ENCODE measurements at regions not wholly inside any gene's neighbourhood (a gene's known extent, or its start where the extent isn't known, plus 50 kb on each side); places are given as distances from the start of the nearest gene placed in this dataset.

- BruUV-seq (replicated peaks), result no TSS peak
- intact Hi-C loops (cut with micrococcal nuclease), result no loop called here
These were observed 165.1 kb downstream of the HGF start for GRCh38 chr7:81604808-81605174.

DNA sequence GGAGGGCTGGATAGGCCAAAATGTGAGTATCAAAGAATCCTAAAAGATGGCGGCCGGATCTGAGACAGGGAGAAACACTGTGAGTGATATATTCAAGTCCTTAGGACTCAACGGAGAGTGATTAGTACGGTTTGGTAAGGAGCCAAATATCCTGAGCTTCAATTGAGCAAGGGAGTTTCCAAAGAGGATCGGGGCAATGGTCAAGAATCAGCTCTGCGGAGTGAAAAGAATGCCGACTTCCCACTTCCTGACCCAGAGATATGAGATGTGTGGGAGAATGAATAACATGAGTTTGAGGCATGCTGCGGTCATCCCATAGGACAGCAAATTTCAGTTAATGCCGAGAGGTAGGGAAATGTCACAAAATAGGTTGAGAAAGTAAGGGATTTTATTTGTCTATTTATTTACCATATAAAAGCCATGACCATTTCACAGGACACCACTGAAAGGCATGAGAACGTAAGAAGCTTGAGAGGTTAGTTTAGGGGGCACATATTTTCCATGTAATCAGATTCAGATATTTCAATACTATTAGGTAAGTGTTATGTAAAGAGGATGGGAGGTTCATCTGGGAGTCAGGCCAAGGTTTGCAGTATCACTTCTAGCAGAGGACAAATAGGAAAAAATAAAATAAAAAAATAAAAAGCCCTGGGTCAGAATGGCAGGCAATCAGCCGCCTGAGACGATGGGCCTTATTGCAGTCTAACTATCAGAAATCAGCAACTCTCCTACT lies 165.6 kb downstream of the HGF start:
- Mint-ChIP-seq H3K4me3 (ENCODE audit: unreplicated experiment) (no peak overlapping the region), H3K27me3 (ENCODE audit: insufficient read depth, unreplicated experiment) (no peaks in the 10 kb centered on the region), H3K36me3 (ENCODE audit: insufficient read depth, unreplicated experiment) (no peaks in the 10 kb centered on the region), H3K4me1 (ENCODE audit: insufficient read depth, unreplicated experiment) (no peaks in the 10 kb centered on the region), H3K27ac (ENCODE audit: low read depth, unreplicated experiment) (no peak overlapping the region), H3K9me3 (ENCODE audit: unreplicated experiment) (no peaks in the 10 kb centered on the region)
- ChIA-PET CTCF (interaction anchor here (0.6 kb wide), 1 partner anchor 327 kb away, joined by 3 read pairs; no protein-coding TSS in a partner anchor), POLR2A (no interaction called here)
- no TSS peak for BruUV-seq (replicated peaks)
- TF ChIP-seq CTCF (IDR thresholded peaks at IDR 0.05; ENCODE audit: unreplicated experiment), result no peak
- peak; percentile 15 for DNase-seq (ENCODE audit: unreplicated experiment)
- intact Hi-C loops (cut with micrococcal nuclease), result no loop called here

More at GRCh38 chr7:81604808-81605174, 165.1 kb downstream of the HGF start:
- Mint-ChIP-seq H3K9me3 (ENCODE audit: unreplicated experiment) (no peaks in the 10 kb centered on the region), H3K4me3 (ENCODE audit: unreplicated experiment) (no peak overlapping the region), H3K4me1 (ENCODE audit: insufficient read depth, unreplicated experiment) (no peaks in the 10 kb centered on the region), H3K27me3 (ENCODE audit: insufficient read depth, unreplicated experiment) (no peaks in the 10 kb centered on the region), H3K27ac (ENCODE audit: low read depth, unreplicated experiment) (no peak overlapping the region), H3K36me3 (ENCODE audit: insufficient read depth, unreplicated experiment) (no peaks in the 10 kb centered on the region)
- TF ChIP-seq CTCF (IDR thresholded peaks at IDR 0.05; ENCODE audit: unreplicated experiment), result no peak
- DNase-seq (ENCODE audit: unreplicated experiment), result no peak
- ChIA-PET CTCF (no interaction called here), POLR2A (no interaction called here)

DNA sequence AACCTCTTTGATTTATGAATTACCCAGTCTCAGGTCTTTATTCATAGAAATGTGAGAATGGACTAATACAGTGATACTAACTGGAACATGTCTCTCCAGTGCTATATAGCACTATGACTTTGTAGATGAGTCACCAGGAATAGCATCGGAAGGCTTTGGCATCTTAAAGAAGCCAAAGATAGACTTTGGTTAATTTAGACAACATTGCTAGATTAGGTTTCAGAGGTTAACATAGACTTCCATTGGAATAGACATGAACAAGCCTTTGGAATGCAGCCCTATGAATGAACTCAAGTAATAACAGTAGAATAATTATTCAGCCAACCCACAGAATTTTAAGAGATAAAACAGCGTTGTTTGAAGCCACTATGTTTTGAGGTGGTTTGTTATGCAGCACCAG lies 169.2 kb downstream of the HGF start:
- POLR2A ChIA-PET, result no interaction called here
- intact Hi-C loops (cut with micrococcal nuclease), result no loop called here
- Mint-ChIP-seq H3K4me3 (ENCODE audit: unreplicated experiment) (no peak overlapping the region), H3K9me3 (ENCODE audit: unreplicated experiment) (no peaks in the 10 kb centered on the region), H3K4me1 (ENCODE audit: insufficient read depth, unreplicated experiment) (no peaks in the 10 kb centered on the region), H3K27me3 (ENCODE audit: insufficient read depth, unreplicated experiment) (no peaks in the 10 kb centered on the region), H3K27ac (ENCODE audit: low read depth, unreplicated experiment) (no peak overlapping the region), H3K36me3 (ENCODE audit: insufficient read depth, unreplicated experiment) (no peaks in the 10 kb centered on the region)
- no peak for DNase-seq (ENCODE audit: unreplicated experiment)
- no peak for TF ChIP-seq CTCF (IDR thresholded peaks at IDR 0.05; ENCODE audit: unreplicated experiment)
- no TSS peak for BruUV-seq (replicated peaks)
- CTCF ChIA-PET, result interaction anchor here (1.1 kb wide), 1 partner anchor 9 kb away, joined by 3 read pairs; no protein-coding TSS in a partner anchor

DNA sequence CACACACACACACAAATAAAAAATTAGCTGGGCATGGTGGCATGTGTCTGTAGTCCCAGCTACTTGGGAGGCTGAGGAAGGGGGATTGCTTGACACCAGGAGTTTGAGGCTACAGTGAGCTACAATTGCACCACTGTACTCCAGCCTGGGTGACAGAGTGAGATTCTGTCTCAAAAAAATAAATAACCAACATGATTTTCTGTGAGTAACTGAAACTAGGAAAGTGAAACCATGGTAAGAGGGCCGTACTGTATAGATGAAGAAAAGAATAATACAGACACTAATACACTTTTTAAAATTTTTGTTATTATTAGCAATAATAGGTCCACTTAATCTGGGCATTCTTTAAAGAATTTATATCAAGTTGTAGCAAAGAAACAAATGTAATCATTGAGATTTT lies 170.9 kb downstream of the HGF start:
- H3K4me1 Mint-ChIP-seq (ENCODE audit: insufficient read depth, unreplicated experiment), result no peaks in the 10 kb centered on the region
- no peak for TF ChIP-seq CTCF (IDR thresholded peaks at IDR 0.05; ENCODE audit: unreplicated experiment)
- no peak overlapping the region for H3K4me3 Mint-ChIP-seq (ENCODE audit: unreplicated experiment)
- H3K27ac Mint-ChIP-seq (ENCODE audit: low read depth, unreplicated experiment), result no peak overlapping the region
- CTCF ChIA-PET, result interaction anchor here (0.6 to 0.9 kb wide), 3 partner anchors 26 to 483 kb away, joined by 3 to 4 read pairs (median 3); no protein-coding TSS in a partner anchor
- H3K9me3 Mint-ChIP-seq (ENCODE audit: unreplicated experiment), result no peaks in the 10 kb centered on the region
- H3K36me3 Mint-ChIP-seq (ENCODE audit: insufficient read depth, unreplicated experiment), result no peaks in the 10 kb centered on the region
- no TSS peak for BruUV-seq (replicated peaks)
- intact Hi-C loops (cut with micrococcal nuclease), result no loop called here
- POLR2A ChIA-PET, result no interaction called here
- no peaks in the 10 kb centered on the region for H3K27me3 Mint-ChIP-seq (ENCODE audit: insufficient read depth, unreplicated experiment)
- no peak for DNase-seq (ENCODE audit: unreplicated experiment)
